Esophagus squamous epithelium (tissue), 5 donors: ENCODE measurements at regions not wholly inside any gene's neighbourhood (a gene's known extent, or its start where the extent isn't known, plus 50 kb on each side); places are given as distances from the start of the nearest gene placed in this dataset.
"Not testable (repeated sequence)": the region's sequence is repeated elsewhere in the genome, so short reads cannot be mapped to it uniquely, and the experiment has no call there.

ENCODE experiments used
- DNase-seq: peaks from one replicate; lab custom pipeline; 2025; lab: John Stamatoyannopoulos, UW
- H3K27ac ChIP-seq, 4 donors: fragments of 200-600 bp; sonication (generic); one replicate each; pipeline ENCODE4 v1.5.1; 2016 to 2019; ENCODE audit warnings: mild to moderate bottlenecking in 1 of 4
- H3K27me3 ChIP-seq, 4 donors: fragments of 200-600 bp; sonication (generic); 1 replicate in 3 of 4; 2 replicates in 1 of 4; pipeline versions ENCODE4 v1.5.1 to v1.6.0; 2017 to 2021; ENCODE audit warnings: antibody characterized with exemption in 1 of 4
- H3K36me3 ChIP-seq, 3 donors: fragments of 200-600 bp; sonication (generic); one replicate each; pipeline ENCODE4 v1.5.1; 2016 to 2019
- H3K4me1 ChIP-seq, 3 donors: fragments of 200-600 bp; sonication (generic); one replicate each; pipeline ENCODE4 v1.5.1; 2017 to 2019
- H3K4me3 ChIP-seq, 4 donors: fragments of 200-600 bp; sonication (generic); 1 replicate in 3 of 4; 2 replicates in 1 of 4; pipeline ENCODE4 v1.5.1; 2016 to 2019; ENCODE audit warnings: mild to moderate bottlenecking in 2 of 4, moderate library complexity in 1 of 4
- H3K9me3 ChIP-seq, 3 donors: fragments of 200-600 bp; sonication (generic); one replicate each; pipeline ENCODE4 v1.5.1; 2016 to 2019
- CTCF ChIP-seq, 6 experiments: fragments of 450-650 bp in 4 of 6; fragments of 200-600 bp in 2 of 6; sonication (generic) in 2 of 6; IDR thresholded peaks; one replicate each; pipeline ENCODE4 v1.5.1; 2016 to 2019; ENCODE audit warnings: antibody characterized with exemption in 6 of 6, mild to moderate bottlenecking in 4 of 6, moderate library complexity in 4 of 6
- POLR2A ChIP-seq, 4 donors: fragments of 450-650 bp; IDR thresholded peaks; one replicate each; pipeline ENCODE4 v1.6.1; 2017; ENCODE audit warnings: antibody characterized with exemption in 4 of 4, mild to moderate bottlenecking in 4 of 4, moderate library complexity in 3 of 4
- WGBS, 2 donors: methylation state at CpG; one replicate each; pipeline ENCODE4 v1.1.5; 2018; 5-methylcytosine and 5-hydroxymethylcytosine counted together
- intact Hi-C: fragments of 100-400 bp; cut with DNase I; formaldehyde crosslinking; loops from one replicate; pipeline ENCODE4 v1.15.0; 2022
- small RNA-seq, 4 donors: library from RNA; depleted of rRNA; stranded (forward); fragments of <200 nt; gene quantifications; one replicate each; pipeline ENCODE3, GENCODE V24; 2016
- donor health status: DM: yes; HTN: yes; CAD: no.

- 84 to 87% methylated on average over 3 of the region's 3 CpGs for WGBS, 2 donors
- intact Hi-C loops, H3K27me3 ChIP-seq, H3K4me3 ChIP-seq, H3K9me3 ChIP-seq, H3K4me1 ChIP-seq, H3K36me3 ChIP-seq, H3K27ac ChIP-seq, DNase-seq: not testable (repeated sequence)
These were observed 65.5 kb upstream of the KIF2A start for GRCh38 chr5:62240494-62240893.

DNA sequence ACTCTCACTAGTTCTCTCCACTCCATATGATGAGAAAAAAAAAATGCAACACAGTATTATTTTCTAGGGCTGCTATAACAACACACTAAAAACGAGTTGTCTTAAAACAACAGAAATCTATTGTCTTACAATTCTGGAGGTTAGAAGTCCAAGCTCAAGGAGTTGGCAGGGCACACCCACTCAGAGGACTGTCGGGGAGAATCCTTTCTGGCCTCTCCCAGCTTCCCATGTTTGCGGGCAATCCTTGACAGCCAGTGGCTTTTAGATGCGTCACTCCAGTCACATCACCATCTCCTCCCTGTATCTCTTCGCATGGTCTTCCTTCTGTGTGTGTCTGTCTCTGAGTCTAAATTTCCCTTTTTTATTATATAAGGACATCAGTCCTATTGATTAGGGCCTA lies 64.0 kb upstream of the KIF2A start:
- H3K9me3 ChIP-seq, H3K27ac ChIP-seq, H3K4me3 ChIP-seq, H3K36me3 ChIP-seq, intact Hi-C loops, H3K27me3 ChIP-seq, DNase-seq: not testable (repeated sequence)
- H3K4me1 ChIP-seq, result peaks cover 0 to 15% (median 0%) of the 10 kb centered on the region in 3 donors
- WGBS, 2 donors, result 74 to 81% methylated on average over 5 of the region's 5 CpGs

GRCh38 chr5:62243046-62243445 lies 63.0 kb upstream of the KIF2A start:
- intact Hi-C loops, result not testable (repeated sequence)

DNA sequence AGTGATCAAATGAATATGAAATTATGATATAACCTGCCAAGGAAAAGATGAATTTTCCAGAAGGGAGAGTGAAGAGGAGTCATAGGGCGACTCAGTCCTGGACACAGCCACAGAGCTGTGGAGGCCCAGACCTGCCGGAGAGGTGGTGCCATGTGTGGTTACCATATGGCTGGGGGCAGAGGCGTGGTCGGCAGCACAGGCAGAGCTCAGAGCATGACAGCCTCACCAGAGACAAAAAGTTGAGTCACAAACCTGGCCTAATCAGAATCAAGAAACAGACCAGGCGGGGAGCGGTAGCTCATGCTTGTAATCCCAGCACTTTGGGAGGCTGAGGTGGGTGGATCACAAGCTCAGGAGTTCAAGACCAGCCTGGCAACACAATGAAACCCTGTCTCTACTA lies 57.8 kb upstream of the KIF2A start:
- H3K9me3 ChIP-seq, H3K4me3 ChIP-seq, H3K36me3 ChIP-seq, H3K27me3 ChIP-seq, H3K27ac ChIP-seq, DNase-seq, intact Hi-C loops: not testable (repeated sequence)
- H3K4me1 ChIP-seq, result peaks cover 0 to 15% (median 0%) of the 10 kb centered on the region in 3 donors
- WGBS, 2 donors, result 31 to 57% methylated on average over 5 to 6 of the region's 6 CpGs

More at GRCh38 chr5:62243046-62243445, 63.0 kb upstream of the KIF2A start:
- H3K36me3 ChIP-seq, H3K27ac ChIP-seq, DNase-seq, H3K9me3 ChIP-seq, H3K4me3 ChIP-seq, H3K27me3 ChIP-seq: not testable (repeated sequence)
- WGBS, 2 donors, result 97 to 100% methylated on average over 2 of the region's 2 CpGs
- peaks cover 0 to 15% (median 0%) of the 10 kb centered on the region in 3 donors for H3K4me1 ChIP-seq

DNA sequence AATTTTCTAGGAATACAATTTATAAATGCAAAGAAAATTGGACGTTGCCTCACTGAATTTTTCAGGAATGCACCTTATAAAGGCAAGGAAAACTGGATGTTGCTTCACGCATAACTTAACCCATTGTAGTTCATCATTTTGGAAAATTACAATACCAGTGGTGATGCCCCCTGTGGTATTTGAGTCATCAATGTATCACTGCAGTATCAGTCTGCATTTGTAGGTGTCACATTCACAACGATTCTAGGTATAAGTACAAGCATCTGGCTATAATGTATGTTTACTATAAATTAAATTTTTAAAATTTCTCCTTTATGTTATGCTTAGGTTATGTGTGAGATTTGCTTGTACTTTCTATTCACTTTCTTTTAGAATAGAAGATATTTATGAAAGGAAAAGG lies 55.9 kb upstream of the KIF2A start:
- H3K27me3 ChIP-seq, H3K36me3 ChIP-seq, DNase-seq, H3K27ac ChIP-seq, intact Hi-C loops, H3K4me3 ChIP-seq, H3K9me3 ChIP-seq: not testable (repeated sequence)
- WGBS, 2 donors, result 71 to 78% methylated on average over 3 of the region's 3 CpGs
- H3K4me1 ChIP-seq, result peaks cover 0 to 12% (median 0%) of the 10 kb centered on the region in 3 donors

DNA sequence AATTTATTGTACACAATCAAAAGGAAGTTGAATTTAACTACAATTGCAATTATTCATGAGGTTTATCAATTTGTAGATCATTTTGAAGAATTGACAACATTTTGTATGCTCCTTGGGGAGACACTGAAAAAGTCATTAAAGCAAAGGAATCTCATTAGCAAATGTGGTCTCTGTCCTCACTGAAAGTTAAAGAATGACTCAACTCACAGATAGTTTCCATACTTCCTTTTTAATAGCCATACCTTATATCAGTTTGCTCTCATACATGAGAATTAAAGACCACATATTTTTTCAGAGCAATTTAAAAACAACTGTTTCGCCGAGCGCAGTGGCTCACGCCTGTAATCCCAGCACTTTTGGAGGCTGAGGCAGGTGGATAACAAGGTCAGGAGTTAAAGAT lies 55.1 kb upstream of the KIF2A start:
- H3K4me3 ChIP-seq, H3K4me1 ChIP-seq, H3K27ac ChIP-seq, intact Hi-C loops, H3K27me3 ChIP-seq, H3K9me3 ChIP-seq, DNase-seq, H3K36me3 ChIP-seq: not testable (repeated sequence)
- WGBS, 2 donors, result 87 to 89% methylated on average over 4 of the region's 4 CpGs

- H3K27me3 ChIP-seq, H3K27ac ChIP-seq, H3K9me3 ChIP-seq, H3K36me3 ChIP-seq, intact Hi-C loops, H3K4me3 ChIP-seq, DNase-seq: not testable (repeated sequence)
- peaks cover 0 to 10% (median 3%) of the 10 kb centered on the region in 3 donors for H3K4me1 ChIP-seq
- WGBS, 2 donors, result 96 to 100% methylated on average over 2 of the region's 2 CpGs
These were observed 53.5 kb upstream of the KIF2A start for GRCh38 chr5:62252519-62252918.

GRCh38 chr5:62255551-62255950 lies 50.5 kb upstream of the KIF2A start:
- H3K9me3 ChIP-seq, H3K27ac ChIP-seq, H3K27me3 ChIP-seq, H3K4me3 ChIP-seq, intact Hi-C loops, H3K36me3 ChIP-seq, DNase-seq: not testable (repeated sequence)
- 82 to 100% methylated on average over 1 of the region's 1 CpG for WGBS, 2 donors
- peaks cover 0 to 15% (median 3%) of the 10 kb centered on the region in 3 donors for H3K4me1 ChIP-seq

- TF ChIP-seq CTCF (IDR thresholded peaks at IDR 0.05), result no peak
- no peak for TF ChIP-seq POLR2A (IDR thresholded peaks at IDR 0.05)
- WGBS, 2 donors, result 36 to 45% methylated on average over 7 to 8 of the region's 8 CpGs
- H3K4me1 ChIP-seq, result peaks cover 0 to 18% (median 3%) of the 10 kb centered on the region in 3 donors
- H3K27me3 ChIP-seq, result no peaks in the 10 kb centered on the region
- intact Hi-C loops, result no loop called here
- no peak overlapping the region for H3K4me3 ChIP-seq
- no peak overlapping the region for H3K27ac ChIP-seq
- H3K9me3 ChIP-seq, result no peaks in the 10 kb centered on the region
- no peak for DNase-seq
- no peaks in the 10 kb centered on the region for H3K36me3 ChIP-seq
These were observed 49.6 kb upstream of the KIF2A start for GRCh38 chr5:62256161-62257019.

Small RNA genes lying in the stretch of these regions (small RNA-seq; reads per million reads assigned to genes)
- gene RN7SKP157 (0 reads per million in 4 donors), gene RNU6-913P (0 reads per million in 4 donors)
